ENCODE measurements at regions not wholly inside any gene's neighbourhood (a gene's known extent, or its start where the extent isn't known, plus 50 kb on each side); places are given as distances from the start of the nearest gene placed in this dataset.

DNA sequence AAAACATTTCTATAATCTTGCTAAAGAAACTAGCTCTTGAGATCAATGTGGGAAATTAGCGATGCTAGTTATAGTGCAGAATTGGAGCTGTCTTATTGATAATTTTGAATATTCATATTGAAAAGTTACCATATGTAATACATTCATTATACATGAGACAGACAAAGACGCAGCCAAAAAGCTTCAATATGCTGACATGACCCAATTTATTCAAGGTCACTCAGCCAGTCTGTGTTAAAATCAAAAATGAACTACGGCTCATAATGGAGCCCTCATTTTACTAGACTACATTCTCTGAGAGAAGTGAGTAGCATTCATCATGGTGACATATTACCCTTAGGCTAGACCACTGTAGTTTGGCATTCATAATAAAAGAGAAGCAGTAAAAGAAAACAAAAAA, 107.3 kb upstream of the GABRG2 start:
- no peak for DNase-seq

DNA sequence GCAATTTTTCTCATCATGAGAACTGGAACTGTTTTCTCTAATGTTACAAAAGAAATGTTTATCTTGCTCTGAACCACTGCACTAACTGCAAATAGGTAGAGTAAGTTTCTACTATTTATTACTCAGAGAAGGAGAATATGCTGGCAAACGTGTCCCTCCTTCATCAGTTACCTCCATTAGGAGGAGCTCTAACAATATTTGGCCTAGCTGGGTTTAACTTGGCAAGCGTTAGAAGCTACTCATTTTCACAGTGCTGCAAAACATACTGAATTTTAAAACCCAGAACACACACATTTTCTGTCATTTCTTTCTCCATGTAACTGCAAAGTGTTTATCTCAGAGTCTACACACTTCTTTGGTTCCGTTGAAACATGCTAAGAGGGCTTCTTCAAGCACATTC, 101.0 kb upstream of the GABRG2 start:
- peak in 3 of 51 donors; percentile 0 to 27 (median 2) for DNase-seq

DNA sequence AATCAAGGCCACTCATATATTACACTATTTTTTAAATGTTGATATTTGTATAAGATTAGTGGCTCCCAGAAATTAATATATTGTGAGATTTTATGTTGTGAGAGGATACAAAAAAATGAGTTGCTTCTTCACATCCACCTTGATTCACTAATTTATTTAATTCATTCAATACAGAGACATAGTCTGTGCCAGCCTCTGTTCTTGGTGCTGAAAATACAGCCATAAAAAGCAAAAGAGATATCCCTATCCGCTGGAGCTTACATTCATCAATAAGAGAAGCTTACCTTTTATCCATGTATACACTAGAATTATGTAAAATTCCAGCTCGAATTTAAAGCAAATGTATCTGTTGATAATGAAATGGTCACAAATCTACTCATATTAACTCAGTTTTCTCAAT, 92.2 kb upstream of the GABRG2 start:
- DNase-seq = no peak

DNA sequence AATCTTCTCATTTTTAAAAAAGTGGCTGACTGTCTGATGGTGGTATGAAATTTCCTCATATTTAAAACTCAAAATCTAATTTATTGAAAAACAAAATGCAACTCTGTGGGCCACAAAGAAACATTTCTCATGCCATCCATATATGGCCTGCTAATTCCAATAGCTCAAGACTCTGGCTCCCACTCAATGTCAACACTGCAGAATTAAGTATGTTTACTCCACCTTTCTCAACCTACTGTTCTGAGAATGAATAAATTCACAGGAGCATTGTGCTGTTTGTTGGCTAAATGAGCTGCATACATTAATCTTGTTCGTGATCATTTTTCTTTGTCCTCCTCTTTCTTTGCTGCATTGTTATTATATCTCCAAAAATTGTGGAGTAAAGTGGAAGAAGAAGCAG, 79.5 kb upstream of the GABRG2 start:
- DNase-seq = no peak

All from hypothalamus (tissue), 51 donors.